ENCODE measurements at regions not wholly inside any gene's neighbourhood (a gene's known extent, or its start where the extent isn't known, plus 50 kb on each side); places are given as distances from the start of the nearest gene placed in this dataset.

- TF ChIP-seq CTCF (IDR thresholded peaks at IDR 0.05) (no peak), EZH2 (IDR thresholded peaks at IDR 0.05; ENCODE audit: borderline replicate concordance, insufficient read depth, low read depth, low read length, poor library complexity, severe bottlenecking) (no peak)
Measured at GRCh38 chr6:28789553-28790083, 134.2 kb downstream of the TRIM27 start.

Measured in B cell (primary cell).